Smooth muscle cell (in vitro differentiated cells): ENCODE measurements at regions not wholly inside any gene's neighbourhood (a gene's known extent, or its start where the extent isn't known, plus 50 kb on each side); places are given as distances from the start of the nearest gene placed in this dataset.
"Not testable (repeated sequence)": the region's sequence is repeated elsewhere in the genome, so short reads cannot be mapped to it uniquely, and the experiment has no call there.

ENCODE experiments used
- DNase-seq: peaks from one replicate; lab custom pipeline; 2025; ENCODE audit not compliant: unreplicated experiment; lab: John Stamatoyannopoulos, UW
- H2AFZ ChIP-seq: fragments of 200-600 bp; sonication (generic); 2 replicates; pipeline ENCODE4 v1.6.0; 2016; ENCODE audit warnings: antibody characterized with exemption, low read depth, mild to moderate bottlenecking
- H3F3A ChIP-seq: fragments of 200-600 bp; sonication (generic); 2 replicates; pipeline ENCODE4 v1.6.0; 2017; ENCODE audit warnings: antibody characterized with exemption, low read depth
- H3K27ac ChIP-seq: fragments of 200-600 bp; sonication (generic); 2 replicates; pipeline ENCODE4 v1.5.1; 2016; ENCODE audit warnings: low read depth, mild to moderate bottlenecking
- H3K27me3 ChIP-seq: fragments of 200-600 bp; sonication (generic); 2 replicates; pipeline ENCODE4 v1.6.1; 2016; ENCODE audit warnings: low read depth, mild to moderate bottlenecking
- H3K36me3 ChIP-seq: fragments of 200-600 bp; sonication (generic); 2 replicates; pipeline ENCODE4 v1.5.1; 2016; ENCODE audit warnings: low read depth
- H3K4me1 ChIP-seq: fragments of 200-600 bp; sonication (generic); 2 replicates; pipeline ENCODE4 v1.5.1; 2016; ENCODE audit warnings: low read depth
- H3K4me2 ChIP-seq: fragments of 200-600 bp; sonication (generic); 2 replicates; pipeline ENCODE4 v1.6.0; 2016; ENCODE audit warnings: mild to moderate bottlenecking
- H3K4me3 ChIP-seq: fragments of 200-600 bp; sonication (generic); 2 replicates; pipeline ENCODE4 v1.5.1; 2016; ENCODE audit warnings: mild to moderate bottlenecking
- H3K79me2 ChIP-seq: fragments of 200-600 bp; sonication (generic); 2 replicates; pipeline ENCODE4 v1.6.0; 2016; ENCODE audit warnings: low read depth, mild to moderate bottlenecking
- H3K9ac ChIP-seq: fragments of 200-600 bp; sonication (generic); 2 replicates; pipeline ENCODE4 v1.6.0; 2016; ENCODE audit warnings: low read depth
- H3K9me3 ChIP-seq: fragments of 200-600 bp; sonication (generic); replicated peaks from 2 replicates; pipeline ENCODE4 v1.5.1; 2016; ENCODE audit warnings: low read depth
- H4K20me1 ChIP-seq: fragments of 200-600 bp; sonication (generic); 2 replicates; pipeline ENCODE4 v1.6.0; 2016; ENCODE audit warnings: low read depth
- CTCF ChIP-seq: fragments of 200-600 bp; sonication (generic); IDR thresholded peaks from 2 replicates; pipeline ENCODE4 v1.5.1; 2017; ENCODE audit warnings: borderline replicate concordance, mild to moderate bottlenecking, antibody characterized with exemption; ENCODE audit not compliant: insufficient read depth, poor library complexity, severe bottlenecking
- WGBS: methylation state at CpG from one replicate; pipeline ENCODE4 v1.1.7; 2016; ENCODE audit warnings: low lambda C conversion rate; 5-methylcytosine and 5-hydroxymethylcytosine counted together

- no peak for TF ChIP-seq CTCF
- H3K4me1 ChIP-seq = no peaks in the 10 kb centered on the region
- no peaks in the 10 kb centered on the region for H3F3A ChIP-seq
These were observed 285.1 kb upstream of the PROX1 start for GRCh38 chr1:213702703-213703102.

GRCh38 chr1:213704941-213705340 is 282.8 kb upstream of the PROX1 start:
- H3K9me3 ChIP-seq = no peaks in the 10 kb centered on the region
- H3K4me2 ChIP-seq = no peak overlapping the region
- no peak overlapping the region for H3K4me3 ChIP-seq
- H3K27ac ChIP-seq = no peak overlapping the region
- WGBS = 68% methylated on average over 3 of the region's 3 CpGs
- no peak for TF ChIP-seq CTCF
- no peak for DNase-seq
- no peaks in the 10 kb centered on the region for H3F3A ChIP-seq
- no peak overlapping the region for H2AFZ ChIP-seq
- no peak overlapping the region for H3K9ac ChIP-seq
- no peaks in the 10 kb centered on the region for H4K20me1 ChIP-seq
- H3K27me3 ChIP-seq = no peaks in the 10 kb centered on the region
- H3K79me2 ChIP-seq = no peaks in the 10 kb centered on the region
- no peaks in the 10 kb centered on the region for H3K36me3 ChIP-seq
- H3K4me1 ChIP-seq = no peaks in the 10 kb centered on the region

More at GRCh38 chr1:213702703-213703102, 285.1 kb upstream of the PROX1 start:
- DNase-seq = no peak
- H3K79me2 ChIP-seq = no peaks in the 10 kb centered on the region
- no peaks in the 10 kb centered on the region for H4K20me1 ChIP-seq
- H2AFZ ChIP-seq = no peak overlapping the region
- H3K36me3 ChIP-seq = no peaks in the 10 kb centered on the region
- no peak overlapping the region for H3K4me3 ChIP-seq
- no peak overlapping the region for H3K9ac ChIP-seq
- no peaks in the 10 kb centered on the region for H3K9me3 ChIP-seq
- H3K4me2 ChIP-seq = no peak overlapping the region
- H3K27me3 ChIP-seq = no peaks in the 10 kb centered on the region
- H3K27ac ChIP-seq = no peak overlapping the region

GRCh38 chr1:213711833-213712490 is 275.8 kb upstream of the PROX1 start:
- H3K27ac ChIP-seq, H3K79me2 ChIP-seq, DNase-seq, H3K36me3 ChIP-seq, H3K4me2 ChIP-seq, H3K9ac ChIP-seq, H2AFZ ChIP-seq, H4K20me1 ChIP-seq, H3K27me3 ChIP-seq, H3F3A ChIP-seq, H3K4me3 ChIP-seq, H3K9me3 ChIP-seq, H3K4me1 ChIP-seq: not testable (repeated sequence)
- 84% methylated on average over 7 of the region's 7 CpGs for WGBS

GRCh38 chr1:213714645-213715044 is 273.1 kb upstream of the PROX1 start:
- no peak for DNase-seq
- Histone ChIP-seq H3K79me2 (no peaks in the 10 kb centered on the region), H4K20me1 (no peaks in the 10 kb centered on the region), H3K9me3 (no peaks in the 10 kb centered on the region), H3K36me3 (no peaks in the 10 kb centered on the region), H3K4me3 (no peak overlapping the region), H3F3A (no peaks in the 10 kb centered on the region), H2AFZ (no peak overlapping the region), H3K4me2 (no peak overlapping the region), H3K4me1 (peaks cover 4% of the 10 kb centered on the region), H3K9ac (no peak overlapping the region), H3K27me3 (no peaks in the 10 kb centered on the region), H3K27ac (no peak overlapping the region)
- WGBS = 73% methylated on average over 4 of the region's 4 CpGs
- no peak for TF ChIP-seq CTCF
